ENCODE measurements at regions not wholly inside any gene's neighbourhood (a gene's known extent, or its start where the extent isn't known, plus 50 kb on each side); places are given as distances from the start of the nearest gene placed in this dataset.

DNA sequence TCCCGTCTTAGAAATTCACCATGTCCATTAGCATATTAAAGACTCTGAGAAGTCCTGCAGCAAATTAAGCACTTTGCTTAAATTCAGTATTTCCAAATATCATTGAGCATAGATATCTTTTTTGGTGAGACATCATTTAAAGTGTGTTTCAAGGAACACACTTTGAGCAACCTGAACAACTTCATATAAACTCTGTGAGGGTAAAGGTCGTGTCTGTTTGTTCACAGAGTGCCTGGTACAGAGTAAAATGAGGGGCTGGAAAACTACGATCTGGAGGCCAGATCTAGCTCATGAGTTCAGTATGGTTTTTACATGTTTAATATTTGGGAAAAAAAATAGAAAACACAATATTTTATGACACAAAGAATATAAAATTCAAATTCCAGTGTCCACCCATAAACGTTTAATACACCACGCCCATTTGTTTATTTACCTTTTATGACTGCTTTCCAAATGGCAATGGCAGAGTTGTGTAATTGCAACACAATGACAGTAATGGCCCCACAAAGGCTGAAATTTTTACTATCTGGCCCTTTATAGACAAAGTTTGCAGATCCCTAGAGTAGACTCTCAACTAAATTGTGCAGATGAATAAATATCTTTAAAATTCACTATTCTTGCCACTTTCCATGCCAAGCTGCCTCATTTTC is 67.4 kb downstream of the SNTN start:
- TF ChIP-seq, protein P1, sequence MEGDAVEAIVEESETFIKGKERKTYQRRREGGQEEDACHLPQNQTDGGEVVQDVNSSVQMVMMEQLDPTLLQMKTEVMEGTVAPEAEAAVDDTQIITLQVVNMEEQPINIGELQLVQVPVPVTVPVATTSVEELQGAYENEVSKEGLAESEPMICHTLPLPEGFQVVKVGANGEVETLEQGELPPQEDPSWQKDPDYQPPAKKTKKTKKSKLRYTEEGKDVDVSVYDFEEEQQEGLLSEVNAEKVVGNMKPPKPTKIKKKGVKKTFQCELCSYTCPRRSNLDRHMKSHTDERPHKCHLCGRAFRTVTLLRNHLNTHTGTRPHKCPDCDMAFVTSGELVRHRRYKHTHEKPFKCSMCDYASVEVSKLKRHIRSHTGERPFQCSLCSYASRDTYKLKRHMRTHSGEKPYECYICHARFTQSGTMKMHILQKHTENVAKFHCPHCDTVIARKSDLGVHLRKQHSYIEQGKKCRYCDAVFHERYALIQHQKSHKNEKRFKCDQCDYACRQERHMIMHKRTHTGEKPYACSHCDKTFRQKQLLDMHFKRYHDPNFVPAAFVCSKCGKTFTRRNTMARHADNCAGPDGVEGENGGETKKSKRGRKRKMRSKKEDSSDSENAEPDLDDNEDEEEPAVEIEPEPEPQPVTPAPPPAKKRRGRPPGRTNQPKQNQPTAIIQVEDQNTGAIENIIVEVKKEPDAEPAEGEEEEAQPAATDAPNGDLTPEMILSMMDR (IDR thresholded peaks at IDR 0.05; ENCODE audit: extremely low read depth in 1 of 2, insufficient read depth in 1 of 2, low read depth in 1 of 2, low read length in 2 of 2), result no peak
- TF ChIP-seq POLR2AphosphoS5 (IDR thresholded peaks at IDR 0.05; ENCODE audit: insufficient read depth, low read depth, low read length), result no peak
- TF ChIP-seq POLR2A (IDR thresholded peaks at IDR 0.05; ENCODE audit: low read depth, low read length), result no peak
- no peak for TF ChIP-seq EZH2 (IDR thresholded peaks at IDR 0.05; ENCODE audit: borderline replicate concordance, low read depth, low read length, severe bottlenecking)
- TF ChIP-seq MYC (IDR thresholded peaks at IDR 0.05; ENCODE audit: low read depth, low read length), result no peak
- TF ChIP-seq GATA2 (IDR thresholded peaks at IDR 0.05; ENCODE audit: insufficient read depth, insufficient read length, low read depth, low read length), result no peak

Data from endothelial cell of umbilical vein (primary cell).